Neural progenitor cell (in vitro differentiated cells): ENCODE measurements at regions not wholly inside any gene's neighbourhood (a gene's known extent, or its start where the extent isn't known, plus 50 kb on each side); places are given as distances from the start of the nearest gene placed in this dataset.

Experiments
- EZH2 ChIP-seq: fragments of 200-600 bp; sonication (generic); IDR thresholded peaks from 2 replicates; pipeline ENCODE4 v1.6.1; 2017; ENCODE audit warnings: antibody characterized with exemption, mild to moderate bottlenecking, moderate library complexity
- EZH2phosphoT487 ChIP-seq: fragments of 200-600 bp; sonication (generic); IDR thresholded peaks from 2 replicates; pipeline ENCODE4 v1.6.1; 2017; ENCODE audit warnings: antibody characterized with exemption
- TF ChIP-seq, protein P1 (sequence below): fragments of 200-600 bp; sonication (generic); IDR thresholded peaks from 2 replicates; pipeline ENCODE4 v1.5.1; 2017; ENCODE audit warnings: antibody characterized with exemption, mild to moderate bottlenecking

DNA sequence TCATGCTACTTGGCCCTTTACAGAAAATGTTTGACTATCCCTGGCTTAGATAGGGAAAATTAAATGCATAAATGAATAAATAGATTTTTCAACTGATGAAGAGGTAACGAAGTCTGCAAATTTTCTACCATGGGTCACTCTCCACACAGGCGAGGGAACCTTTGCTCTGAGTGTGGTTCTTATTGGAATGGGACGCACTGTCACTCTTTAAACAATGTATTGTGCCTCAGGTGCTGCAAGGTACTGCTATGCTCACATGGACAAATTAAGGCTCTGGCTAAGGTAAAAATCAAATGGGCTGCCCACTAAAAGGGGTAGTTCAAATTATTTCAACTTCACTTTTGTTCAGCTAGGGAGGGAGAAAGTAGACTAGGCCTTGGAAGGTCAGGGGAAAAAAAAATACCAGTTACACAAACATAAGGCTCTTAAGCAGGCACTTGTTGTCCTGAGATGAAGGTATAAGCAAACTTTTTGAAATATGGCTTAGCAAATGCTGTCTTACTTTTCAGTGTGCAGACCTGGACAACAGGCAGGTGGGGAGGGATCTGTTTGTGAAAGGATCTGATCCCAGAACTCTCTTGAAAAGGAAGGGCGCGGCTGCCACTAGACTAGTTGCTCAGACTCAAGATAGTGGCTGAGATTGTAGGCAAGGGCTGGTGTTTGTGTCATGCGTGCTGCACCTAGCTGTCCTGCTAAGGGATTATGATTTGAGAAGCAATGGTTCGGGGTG is 99.5 kb downstream of the ADAMTS15 start:
- TF ChIP-seq, protein P1, sequence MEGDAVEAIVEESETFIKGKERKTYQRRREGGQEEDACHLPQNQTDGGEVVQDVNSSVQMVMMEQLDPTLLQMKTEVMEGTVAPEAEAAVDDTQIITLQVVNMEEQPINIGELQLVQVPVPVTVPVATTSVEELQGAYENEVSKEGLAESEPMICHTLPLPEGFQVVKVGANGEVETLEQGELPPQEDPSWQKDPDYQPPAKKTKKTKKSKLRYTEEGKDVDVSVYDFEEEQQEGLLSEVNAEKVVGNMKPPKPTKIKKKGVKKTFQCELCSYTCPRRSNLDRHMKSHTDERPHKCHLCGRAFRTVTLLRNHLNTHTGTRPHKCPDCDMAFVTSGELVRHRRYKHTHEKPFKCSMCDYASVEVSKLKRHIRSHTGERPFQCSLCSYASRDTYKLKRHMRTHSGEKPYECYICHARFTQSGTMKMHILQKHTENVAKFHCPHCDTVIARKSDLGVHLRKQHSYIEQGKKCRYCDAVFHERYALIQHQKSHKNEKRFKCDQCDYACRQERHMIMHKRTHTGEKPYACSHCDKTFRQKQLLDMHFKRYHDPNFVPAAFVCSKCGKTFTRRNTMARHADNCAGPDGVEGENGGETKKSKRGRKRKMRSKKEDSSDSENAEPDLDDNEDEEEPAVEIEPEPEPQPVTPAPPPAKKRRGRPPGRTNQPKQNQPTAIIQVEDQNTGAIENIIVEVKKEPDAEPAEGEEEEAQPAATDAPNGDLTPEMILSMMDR: no peak
- TF ChIP-seq EZH2phosphoT487 (no peak), EZH2 (no peak)
